ENCODE measurements at regions not wholly inside any gene's neighbourhood (a gene's known extent, or its start where the extent isn't known, plus 50 kb on each side); places are given as distances from the start of the nearest gene placed in this dataset.

DNA sequence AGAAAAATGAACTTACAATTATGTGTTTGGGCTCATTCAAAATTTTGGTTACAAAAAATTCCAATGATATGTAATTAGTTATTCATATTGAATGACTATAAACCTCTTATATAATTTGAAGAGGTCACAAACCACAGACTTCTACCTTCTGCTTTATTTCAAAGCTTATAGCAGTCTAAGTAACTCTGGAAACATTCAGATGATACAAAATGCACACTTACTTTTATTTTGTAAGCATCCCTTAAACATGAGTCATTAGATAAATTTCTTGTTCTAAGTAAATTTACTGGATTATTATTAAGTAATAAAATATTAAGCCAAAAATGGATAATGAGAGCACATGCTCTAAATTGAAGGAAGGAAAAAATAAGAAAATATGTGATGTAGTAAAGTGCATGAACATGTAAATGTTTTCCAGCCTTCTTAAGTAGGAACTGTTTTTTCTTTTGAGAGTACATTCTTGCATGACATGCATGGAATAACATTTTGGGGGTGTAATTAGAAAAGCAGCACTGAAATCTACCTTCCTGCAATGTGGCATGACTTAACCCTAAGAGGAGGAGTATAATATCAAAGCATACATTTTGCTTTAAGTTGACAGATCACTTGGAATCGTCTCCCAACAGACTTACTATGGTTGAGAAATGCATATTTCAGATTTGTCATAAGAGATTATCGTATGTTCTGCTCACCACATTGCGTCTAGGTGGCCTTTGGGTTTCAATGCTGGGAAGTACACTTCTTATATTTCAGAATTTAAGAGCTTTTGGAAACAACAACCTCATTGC is 372.7 kb upstream of the HSF2 start:
- TF ChIP-seq, protein P1, sequence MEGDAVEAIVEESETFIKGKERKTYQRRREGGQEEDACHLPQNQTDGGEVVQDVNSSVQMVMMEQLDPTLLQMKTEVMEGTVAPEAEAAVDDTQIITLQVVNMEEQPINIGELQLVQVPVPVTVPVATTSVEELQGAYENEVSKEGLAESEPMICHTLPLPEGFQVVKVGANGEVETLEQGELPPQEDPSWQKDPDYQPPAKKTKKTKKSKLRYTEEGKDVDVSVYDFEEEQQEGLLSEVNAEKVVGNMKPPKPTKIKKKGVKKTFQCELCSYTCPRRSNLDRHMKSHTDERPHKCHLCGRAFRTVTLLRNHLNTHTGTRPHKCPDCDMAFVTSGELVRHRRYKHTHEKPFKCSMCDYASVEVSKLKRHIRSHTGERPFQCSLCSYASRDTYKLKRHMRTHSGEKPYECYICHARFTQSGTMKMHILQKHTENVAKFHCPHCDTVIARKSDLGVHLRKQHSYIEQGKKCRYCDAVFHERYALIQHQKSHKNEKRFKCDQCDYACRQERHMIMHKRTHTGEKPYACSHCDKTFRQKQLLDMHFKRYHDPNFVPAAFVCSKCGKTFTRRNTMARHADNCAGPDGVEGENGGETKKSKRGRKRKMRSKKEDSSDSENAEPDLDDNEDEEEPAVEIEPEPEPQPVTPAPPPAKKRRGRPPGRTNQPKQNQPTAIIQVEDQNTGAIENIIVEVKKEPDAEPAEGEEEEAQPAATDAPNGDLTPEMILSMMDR (IDR thresholded peaks at IDR 0.05) = no peak
- TF ChIP-seq POLR2A (IDR thresholded peaks at IDR 0.05) (no peak), POLR2AphosphoS5 (IDR thresholded peaks at IDR 0.05) (no peak)

Measured in suprapubic skin (tissue), 4 donors.